ENCODE measurements at regions not wholly inside any gene's neighbourhood (a gene's known extent, or its start where the extent isn't known, plus 50 kb on each side); places are given as distances from the start of the nearest gene placed in this dataset.

DNA sequence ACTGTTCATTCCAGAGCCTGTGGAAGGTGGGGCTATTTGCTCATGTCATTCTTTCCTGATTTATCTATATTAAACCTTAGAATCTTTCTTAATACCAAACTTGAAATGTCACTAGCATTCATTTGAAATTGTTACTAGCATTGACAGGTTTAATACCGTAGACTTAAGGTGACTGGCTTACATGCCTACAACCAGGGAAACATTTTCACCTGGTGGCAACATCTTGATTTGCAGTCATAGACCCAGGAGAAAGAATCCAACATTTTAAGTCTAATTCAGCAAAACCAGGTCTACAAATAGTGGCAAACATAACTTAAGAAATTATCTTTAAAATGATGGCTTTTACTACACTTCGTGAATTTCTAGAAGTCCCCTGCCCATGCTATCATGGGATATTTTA, 353.7 kb downstream of the HTR7 start:
- TF ChIP-seq, protein P1, sequence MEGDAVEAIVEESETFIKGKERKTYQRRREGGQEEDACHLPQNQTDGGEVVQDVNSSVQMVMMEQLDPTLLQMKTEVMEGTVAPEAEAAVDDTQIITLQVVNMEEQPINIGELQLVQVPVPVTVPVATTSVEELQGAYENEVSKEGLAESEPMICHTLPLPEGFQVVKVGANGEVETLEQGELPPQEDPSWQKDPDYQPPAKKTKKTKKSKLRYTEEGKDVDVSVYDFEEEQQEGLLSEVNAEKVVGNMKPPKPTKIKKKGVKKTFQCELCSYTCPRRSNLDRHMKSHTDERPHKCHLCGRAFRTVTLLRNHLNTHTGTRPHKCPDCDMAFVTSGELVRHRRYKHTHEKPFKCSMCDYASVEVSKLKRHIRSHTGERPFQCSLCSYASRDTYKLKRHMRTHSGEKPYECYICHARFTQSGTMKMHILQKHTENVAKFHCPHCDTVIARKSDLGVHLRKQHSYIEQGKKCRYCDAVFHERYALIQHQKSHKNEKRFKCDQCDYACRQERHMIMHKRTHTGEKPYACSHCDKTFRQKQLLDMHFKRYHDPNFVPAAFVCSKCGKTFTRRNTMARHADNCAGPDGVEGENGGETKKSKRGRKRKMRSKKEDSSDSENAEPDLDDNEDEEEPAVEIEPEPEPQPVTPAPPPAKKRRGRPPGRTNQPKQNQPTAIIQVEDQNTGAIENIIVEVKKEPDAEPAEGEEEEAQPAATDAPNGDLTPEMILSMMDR (IDR thresholded peaks at IDR 0.05): no peak
- no peak for TF ChIP-seq POLR2A (IDR thresholded peaks at IDR 0.05)
